Right cardiac atrium (tissue), 5 donors: ENCODE measurements at regions not wholly inside any gene's neighbourhood (a gene's known extent, or its start where the extent isn't known, plus 50 kb on each side); places are given as distances from the start of the nearest gene placed in this dataset.
"Not testable (repeated sequence)": the region's sequence is repeated elsewhere in the genome, so short reads cannot be mapped to it uniquely, and the experiment has no call there.

ENCODE experiments used
- ATAC-seq, 2 donors: fragments of 200-7000 bp; cut with Tn5 transposase; one replicate each; pipeline versions ENCODE4 v1.8.0 to v1.9.1; 2020; ENCODE audit warnings: moderate library complexity in 2 of 2, mild to moderate bottlenecking in 1 of 2
- DNase-seq, 3 donors: peaks; one replicate each; pipeline ENCODE4 v3.0.0-alpha.2; 2020
- H3K27ac ChIP-seq: one replicate; pipeline ENCODE4 v1.5.1; 2013; ENCODE audit warnings: mild to moderate bottlenecking, low read length, control low read depth, moderate library complexity
- H3K27me3 ChIP-seq: one replicate; pipeline ENCODE4 v1.6.1; 2013; ENCODE audit not compliant: control insufficient read depth, insufficient read depth
- H3K4me1 ChIP-seq: one replicate; pipeline ENCODE4 v1.6.1; 2013; ENCODE audit warnings: low read length; ENCODE audit not compliant: control insufficient read depth, insufficient read depth
- H3K4me3 ChIP-seq: one replicate; pipeline ENCODE4 v1.5.1; 2013; ENCODE audit warnings: low read length, control low read depth
- H3K9me3 ChIP-seq: one replicate; pipeline ENCODE4 v1.6.1; 2013; ENCODE audit warnings: low read length; ENCODE audit not compliant: control insufficient read depth
- WGBS: extraction: QIAGEN DNeasy Blood & Tissue Kit; methylation state at CpG from one replicate; pipeline ENCODE4 v1.1.7; 2013; 5-methylcytosine and 5-hydroxymethylcytosine counted together
- intact Hi-C, 4 donors: fragments of 100-400 bp; cut with DNase I; formaldehyde crosslinking; loops; one replicate each; pipeline versions ENCODE4 v1.11.0 to v1.14.0; 2022 to 2023
- donor health status: healthy with polysubstance abuse.
- donor health status: DM: no; HTN: yes; CAD: no.
- donor health status: DM: no; HTN: no; CAD: no.
- donor health status: DM: no; HTN: yes; CAD: no; lungs with severe emphysema.
- donor health status: DM: yes; HTN: yes; CAD: no.

DNA sequence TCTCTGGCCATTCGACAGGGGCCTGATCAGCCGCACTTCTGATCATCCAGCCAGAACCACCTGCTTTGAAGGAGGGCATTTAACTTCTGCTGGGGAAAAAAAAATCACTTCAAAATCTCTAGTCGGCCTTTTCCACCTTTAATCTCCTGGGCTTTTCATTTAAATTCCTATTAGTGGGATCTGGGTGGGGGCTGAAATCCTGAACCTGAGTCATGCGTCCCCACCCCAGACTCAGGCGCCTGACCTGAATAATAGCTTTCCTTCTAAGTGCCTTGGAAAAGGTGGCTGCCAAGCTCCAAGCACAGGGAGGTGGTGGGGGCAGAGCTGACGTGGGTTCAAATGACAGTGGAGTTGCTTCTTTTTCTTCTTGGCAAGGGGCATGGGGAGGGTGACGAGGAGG is 246.0 kb upstream of the EXOC2 start:
- Histone ChIP-seq H3K27me3 (no peaks in the 10 kb centered on the region), H3K27ac (no peak overlapping the region), H3K4me1 (no peaks in the 10 kb centered on the region), H3K9me3 (no peaks in the 10 kb centered on the region), H3K4me3 (no peak overlapping the region)
- 71% methylated on average over 7 of the region's 7 CpGs for WGBS
- intact Hi-C loops, result no loop called here
- DNase-seq, result no peak
- ATAC-seq, result no peak

DNA sequence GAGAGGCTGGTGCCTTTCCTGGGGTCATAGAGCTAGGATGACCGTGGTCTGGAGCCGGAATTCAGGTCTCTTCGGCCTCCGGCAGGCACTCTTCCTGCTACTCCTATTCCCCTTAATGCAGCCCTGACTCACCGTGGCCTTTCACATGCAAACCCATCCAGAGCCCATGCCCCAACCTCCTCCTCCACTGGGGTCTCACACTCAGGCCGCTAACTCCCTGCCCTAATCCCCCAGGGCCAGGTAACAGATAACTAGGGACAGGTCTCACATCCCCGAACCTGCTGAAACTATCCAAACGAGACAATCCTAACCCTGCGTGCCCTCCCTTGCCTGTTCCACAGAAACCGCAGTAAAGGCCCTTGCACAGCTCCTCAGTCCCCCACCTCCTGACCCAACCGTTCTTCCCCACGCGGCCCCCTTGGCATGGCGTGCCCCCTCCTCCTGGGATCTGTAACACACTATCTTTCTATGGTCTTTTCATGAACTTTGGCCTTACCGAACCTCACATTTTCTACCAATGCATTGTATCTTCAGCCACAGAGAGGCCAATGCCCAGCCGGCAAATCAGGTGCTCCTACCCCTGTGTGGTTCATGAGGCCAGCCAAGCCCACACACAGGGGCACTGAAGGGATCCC is 245.4 kb upstream of the EXOC2 start:
- no peak for DNase-seq
- Histone ChIP-seq H3K27me3 (no peaks in the 10 kb centered on the region), H3K4me1 (no peaks in the 10 kb centered on the region), H3K9me3 (no peaks in the 10 kb centered on the region), H3K4me3 (no peak overlapping the region), H3K27ac (no peak overlapping the region)
- ATAC-seq, result no peak
- intact Hi-C loops, result no loop called here
- 80% methylated on average over 16 of the region's 16 CpGs for WGBS

GRCh38 chr6:935582-935981 is 242.6 kb upstream of the EXOC2 start:
- intact Hi-C loops, result no loop called here
- Histone ChIP-seq H3K4me1 (no peaks in the 10 kb centered on the region), H3K27ac (no peak overlapping the region), H3K9me3 (no peaks in the 10 kb centered on the region), H3K27me3 (no peaks in the 10 kb centered on the region), H3K4me3 (no peak overlapping the region)
- WGBS, result 59% methylated on average over 8 of the region's 8 CpGs
- no peak for DNase-seq
- ATAC-seq, result no peak

DNA sequence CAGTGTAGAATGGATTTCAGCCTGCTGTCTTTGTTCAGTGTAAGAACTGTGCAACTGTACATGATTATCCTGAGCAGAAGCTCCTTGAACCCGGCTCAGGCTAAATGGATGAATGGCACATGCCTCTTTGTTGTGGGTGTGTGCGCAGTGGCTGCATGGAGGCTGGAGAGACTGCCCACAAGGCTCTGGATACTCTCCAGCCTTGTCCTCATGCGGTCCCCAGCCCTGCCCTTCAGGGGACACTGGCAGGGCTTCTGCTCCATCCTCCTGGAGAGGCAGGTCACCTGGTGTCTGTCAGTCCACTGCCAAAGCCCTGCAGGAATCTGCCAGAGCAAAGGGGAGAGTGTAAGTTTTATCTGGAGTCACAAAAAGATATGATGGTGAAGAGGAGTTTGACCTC is 241.7 kb upstream of the EXOC2 start:
- 71% methylated on average over 3 of the region's 3 CpGs for WGBS
- Histone ChIP-seq H3K4me1 (no peaks in the 10 kb centered on the region), H3K4me3 (no peak overlapping the region), H3K9me3 (no peaks in the 10 kb centered on the region), H3K27ac (no peak overlapping the region), H3K27me3 (no peaks in the 10 kb centered on the region)
- intact Hi-C loops, result no loop called here
- ATAC-seq, result peak in 1 of 2 donors; percentile 19
- DNase-seq, result no peak

- not testable (repeated sequence) for ATAC-seq
These were observed 239.0 kb upstream of the EXOC2 start for GRCh38 chr6:931919-932318.

GRCh38 chr6:927157-927556 is 234.2 kb upstream of the EXOC2 start:
- Histone ChIP-seq H3K27ac (no peak overlapping the region), H3K4me1 (no peaks in the 10 kb centered on the region), H3K9me3 (no peaks in the 10 kb centered on the region), H3K4me3 (no peak overlapping the region), H3K27me3 (no peaks in the 10 kb centered on the region)
- no peak for DNase-seq
- ATAC-seq, result no peak
- intact Hi-C loops, result loop anchor here in 1 of 4 donors (10.0 kb wide), 1 partner anchor 458 kb away; the partner anchor contains the start of gene FOXF2
- WGBS, result 84% methylated on average over 11 of the region's 11 CpGs

More at GRCh38 chr6:931919-932318, 239.0 kb upstream of the EXOC2 start:
- intact Hi-C loops, H3K27me3 ChIP-seq, H3K27ac ChIP-seq, H3K9me3 ChIP-seq, H3K4me1 ChIP-seq, H3K4me3 ChIP-seq, DNase-seq: not testable (repeated sequence)
- WGBS, result 94% methylated on average over 4 of the region's 4 CpGs

GRCh38 chr6:925656-926213 is 232.8 kb upstream of the EXOC2 start:
- no peaks in the 10 kb centered on the region for H3K27me3 ChIP-seq
- intact Hi-C loops, result loop anchor here in 1 of 4 donors (10.0 kb wide), 1 partner anchor 459 kb away; the partner anchor contains the start of gene FOXF2
- no peak overlapping the region for H3K27ac ChIP-seq
- H3K4me1 ChIP-seq, result no peaks in the 10 kb centered on the region
- H3K9me3 ChIP-seq, result no peaks in the 10 kb centered on the region
- H3K4me3 ChIP-seq, result no peak overlapping the region
- ATAC-seq (no peak), DNase-seq (no peak)
- WGBS, result 73% methylated on average over 2 of the region's 2 CpGs

GRCh38 chr6:924661-925060 is 231.7 kb upstream of the EXOC2 start:
- WGBS, result 81% methylated on average over 9 of the region's 9 CpGs
- Histone ChIP-seq H3K4me1 (no peaks in the 10 kb centered on the region), H3K27me3 (no peaks in the 10 kb centered on the region), H3K9me3 (peaks cover 2% of the 10 kb centered on the region), H3K27ac (no peak overlapping the region), H3K4me3 (no peak overlapping the region)
- no peak for ATAC-seq
- no peak for DNase-seq
- intact Hi-C loops, result loop anchor here in 1 of 4 donors (10.0 kb wide), 1 partner anchor 460 kb away; the partner anchor contains the start of gene FOXF2

DNA sequence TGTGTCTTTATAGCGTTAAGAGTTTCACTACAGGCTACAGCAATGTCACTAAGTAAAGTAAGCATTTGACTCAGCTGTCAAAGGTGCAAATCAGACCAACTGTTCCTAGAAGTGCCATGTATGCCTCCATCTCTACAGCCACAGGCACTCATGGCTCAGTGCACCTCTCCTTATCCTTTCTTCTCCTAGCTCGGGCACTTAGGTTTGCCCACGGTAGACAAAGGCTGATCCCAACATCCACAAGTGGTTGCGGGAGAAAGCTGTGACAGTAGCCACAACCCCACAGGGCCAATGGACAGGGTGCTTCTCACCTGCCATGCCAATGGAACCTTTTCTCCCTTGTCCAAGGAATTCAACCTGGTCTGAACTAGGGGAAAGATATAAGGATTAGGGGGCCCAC is 228.5 kb upstream of the EXOC2 start:
- no peaks in the 10 kb centered on the region for H3K27me3 ChIP-seq
- no peak for DNase-seq
- no peak for ATAC-seq
- no peaks in the 10 kb centered on the region for H3K4me1 ChIP-seq
- intact Hi-C loops, result loop anchor here in 1 of 4 donors (10.0 kb wide), 1 partner anchor 463 kb away; the partner anchor contains the start of gene FOXF2
- peaks cover 2% of the 10 kb centered on the region for H3K9me3 ChIP-seq
- H3K27ac ChIP-seq, result no peak overlapping the region
- 94% methylated on average over 4 of the region's 4 CpGs for WGBS
- H3K4me3 ChIP-seq, result no peak overlapping the region

GRCh38 chr6:920512-920911 is 227.6 kb upstream of the EXOC2 start:
- intact Hi-C loops, result loop anchor here in 1 of 4 donors (10.0 kb wide), 1 partner anchor 464 kb away; the partner anchor contains the start of gene FOXF2
- DNase-seq, result no peak
- no peak overlapping the region for H3K27ac ChIP-seq
- H3K4me3 ChIP-seq, result no peak overlapping the region
- peaks cover 2% of the 10 kb centered on the region for H3K9me3 ChIP-seq
- ATAC-seq, result no peak
- 86% methylated on average over 9 of the region's 9 CpGs for WGBS
- H3K4me1 ChIP-seq, result no peaks in the 10 kb centered on the region
- H3K27me3 ChIP-seq, result no peaks in the 10 kb centered on the region

DNA sequence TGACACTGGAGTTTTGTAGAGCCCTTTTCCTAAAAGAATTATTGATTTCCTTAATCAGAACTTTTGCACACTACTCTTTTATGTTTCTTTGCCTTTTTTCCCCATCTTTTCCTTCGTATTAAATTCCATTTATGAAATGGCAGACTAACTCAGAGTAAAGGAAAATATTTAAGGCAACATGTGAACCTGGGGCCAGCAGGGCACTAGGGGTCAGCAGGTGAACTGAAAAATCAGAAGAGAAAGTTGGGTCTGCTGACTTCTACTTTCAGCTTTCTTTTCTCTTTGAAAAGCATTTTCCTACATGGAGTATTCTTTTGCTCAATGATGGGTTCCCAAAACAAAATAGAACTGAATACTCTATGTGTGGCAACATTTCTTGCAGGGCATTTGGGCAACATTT is 226.6 kb upstream of the EXOC2 start:
- intact Hi-C loops, result loop anchor here in 1 of 4 donors (10.0 kb wide), 1 partner anchor 465 kb away; the partner anchor contains the start of gene FOXF2
- ATAC-seq (no peak), DNase-seq (no peak)
- H3K27me3 ChIP-seq, result no peaks in the 10 kb centered on the region
- no peak overlapping the region for H3K27ac ChIP-seq
- H3K9me3 ChIP-seq, result peaks cover 2% of the 10 kb centered on the region
- H3K4me1 ChIP-seq, result no peaks in the 10 kb centered on the region
- 71% methylated on average over 1 of the region's 1 CpG for WGBS
- no peak overlapping the region for H3K4me3 ChIP-seq
